ENCODE measurements at regions not wholly inside any gene's neighbourhood (a gene's known extent, or its start where the extent isn't known, plus 50 kb on each side); places are given as distances from the start of the nearest gene placed in this dataset.
A peak's percentile ranks its signal among the peaks of the same experiment; 100 is the strongest.
"Not testable (repeated sequence)": the region's sequence is repeated elsewhere in the genome, so short reads cannot be mapped to it uniquely, and the experiment has no call there.

- TF ChIP-seq ZFP30 (CRISPR knock-in tag; IDR thresholded peaks at IDR 0.05) = no peak
- no peak for TF ChIP-seq ZNF70 (CRISPR knock-in tag; IDR thresholded peaks at IDR 0.05)
- TF ChIP-seq ARNTL (CRISPR knock-in tag; IDR thresholded peaks at IDR 0.05; ENCODE audit: borderline replicate concordance, low read depth) = no peak
- TF ChIP-seq TOX (CRISPR knock-in tag; IDR thresholded peaks at IDR 0.05; ENCODE audit: borderline replicate concordance) = no peak
- no peak for TF ChIP-seq CREB5 (CRISPR knock-in tag; IDR thresholded peaks at IDR 0.05; ENCODE audit: low read depth)
- TF ChIP-seq ZC3H10 (CRISPR knock-in tag; IDR thresholded peaks at IDR 0.05) = no peak
- TF ChIP-seq ZFP3 (CRISPR knock-in tag; IDR thresholded peaks at IDR 0.05) = no peak
- no peak for TF ChIP-seq TCF4 (CRISPR knock-in tag; IDR thresholded peaks at IDR 0.05; ENCODE audit: borderline replicate concordance)
- TF ChIP-seq, protein P1, sequence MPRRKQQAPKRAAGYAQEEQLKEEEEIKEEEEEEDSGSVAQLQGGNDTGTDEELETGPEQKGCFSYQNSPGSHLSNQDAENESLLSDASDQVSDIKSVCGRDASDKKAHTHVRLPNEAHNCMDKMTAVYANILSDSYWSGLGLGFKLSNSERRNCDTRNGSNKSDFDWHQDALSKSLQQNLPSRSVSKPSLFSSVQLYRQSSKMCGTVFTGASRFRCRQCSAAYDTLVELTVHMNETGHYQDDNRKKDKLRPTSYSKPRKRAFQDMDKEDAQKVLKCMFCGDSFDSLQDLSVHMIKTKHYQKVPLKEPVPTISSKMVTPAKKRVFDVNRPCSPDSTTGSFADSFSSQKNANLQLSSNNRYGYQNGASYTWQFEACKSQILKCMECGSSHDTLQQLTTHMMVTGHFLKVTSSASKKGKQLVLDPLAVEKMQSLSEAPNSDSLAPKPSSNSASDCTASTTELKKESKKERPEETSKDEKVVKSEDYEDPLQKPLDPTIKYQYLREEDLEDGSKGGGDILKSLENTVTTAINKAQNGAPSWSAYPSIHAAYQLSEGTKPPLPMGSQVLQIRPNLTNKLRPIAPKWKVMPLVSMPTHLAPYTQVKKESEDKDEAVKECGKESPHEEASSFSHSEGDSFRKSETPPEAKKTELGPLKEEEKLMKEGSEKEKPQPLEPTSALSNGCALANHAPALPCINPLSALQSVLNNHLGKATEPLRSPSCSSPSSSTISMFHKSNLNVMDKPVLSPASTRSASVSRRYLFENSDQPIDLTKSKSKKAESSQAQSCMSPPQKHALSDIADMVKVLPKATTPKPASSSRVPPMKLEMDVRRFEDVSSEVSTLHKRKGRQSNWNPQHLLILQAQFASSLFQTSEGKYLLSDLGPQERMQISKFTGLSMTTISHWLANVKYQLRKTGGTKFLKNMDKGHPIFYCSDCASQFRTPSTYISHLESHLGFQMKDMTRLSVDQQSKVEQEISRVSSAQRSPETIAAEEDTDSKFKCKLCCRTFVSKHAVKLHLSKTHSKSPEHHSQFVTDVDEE (CRISPR knock-in tag; IDR thresholded peaks at IDR 0.05) = no peak
- no peak for TF ChIP-seq ZNF565 (CRISPR knock-in tag; conservative IDR thresholded peaks at IDR 0.05; ENCODE audit: low read depth)
- no peak for TF ChIP-seq GLIS3 (CRISPR knock-in tag; IDR thresholded peaks at IDR 0.05)
- no peak for TF ChIP-seq PPARA (CRISPR knock-in tag; IDR thresholded peaks at IDR 0.05; ENCODE audit: borderline replicate concordance)
- TF ChIP-seq, protein P2, sequence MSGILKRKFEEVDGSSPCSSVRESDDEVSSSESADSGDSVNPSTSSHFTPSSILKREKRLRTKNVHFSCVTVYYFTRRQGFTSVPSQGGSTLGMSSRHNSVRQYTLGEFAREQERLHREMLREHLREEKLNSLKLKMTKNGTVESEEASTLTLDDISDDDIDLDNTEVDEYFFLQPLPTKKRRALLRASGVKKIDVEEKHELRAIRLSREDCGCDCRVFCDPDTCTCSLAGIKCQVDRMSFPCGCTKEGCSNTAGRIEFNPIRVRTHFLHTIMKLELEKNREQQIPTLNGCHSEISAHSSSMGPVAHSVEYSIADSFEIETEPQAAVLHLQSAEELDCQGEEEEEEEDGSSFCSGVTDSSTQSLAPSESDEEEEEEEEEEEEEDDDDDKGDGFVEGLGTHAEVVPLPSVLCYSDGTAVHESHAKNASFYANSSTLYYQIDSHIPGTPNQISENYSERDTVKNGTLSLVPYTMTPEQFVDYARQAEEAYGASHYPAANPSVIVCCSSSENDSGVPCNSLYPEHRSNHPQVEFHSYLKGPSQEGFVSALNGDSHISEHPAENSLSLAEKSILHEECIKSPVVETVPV (CRISPR knock-in tag; IDR thresholded peaks at IDR 0.05) = no peak
- TF ChIP-seq SNAI2 (CRISPR knock-in tag; IDR thresholded peaks at IDR 0.05) = no peak
- TF ChIP-seq, protein P3, sequence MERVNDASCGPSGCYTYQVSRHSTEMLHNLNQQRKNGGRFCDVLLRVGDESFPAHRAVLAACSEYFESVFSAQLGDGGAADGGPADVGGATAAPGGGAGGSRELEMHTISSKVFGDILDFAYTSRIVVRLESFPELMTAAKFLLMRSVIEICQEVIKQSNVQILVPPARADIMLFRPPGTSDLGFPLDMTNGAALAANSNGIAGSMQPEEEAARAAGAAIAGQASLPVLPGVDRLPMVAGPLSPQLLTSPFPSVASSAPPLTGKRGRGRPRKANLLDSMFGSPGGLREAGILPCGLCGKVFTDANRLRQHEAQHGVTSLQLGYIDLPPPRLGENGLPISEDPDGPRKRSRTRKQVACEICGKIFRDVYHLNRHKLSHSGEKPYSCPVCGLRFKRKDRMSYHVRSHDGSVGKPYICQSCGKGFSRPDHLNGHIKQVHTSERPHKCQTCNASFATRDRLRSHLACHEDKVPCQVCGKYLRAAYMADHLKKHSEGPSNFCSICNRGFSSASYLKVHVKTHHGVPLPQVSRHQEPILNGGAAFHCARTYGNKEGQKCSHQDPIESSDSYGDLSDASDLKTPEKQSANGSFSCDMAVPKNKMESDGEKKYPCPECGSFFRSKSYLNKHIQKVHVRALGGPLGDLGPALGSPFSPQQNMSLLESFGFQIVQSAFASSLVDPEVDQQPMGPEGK (CRISPR knock-in tag; IDR thresholded peaks at IDR 0.05; ENCODE audit: borderline replicate concordance) = no peak
- no peak for TF ChIP-seq CSDC2 (CRISPR knock-in tag; IDR thresholded peaks at IDR 0.05)
- peak; percentile 13 for ATAC-seq
Observed at GRCh38 chr2:111535404-111535803, 348.6 kb downstream of the ANAPC1 start.

GRCh38 chr2:111537078-111537655, 346.8 kb downstream of the ANAPC1 start:
- TF ChIP-seq RARB (CRISPR knock-in tag; IDR thresholded peaks at IDR 0.05) (no peak), ZNF70 (CRISPR knock-in tag; IDR thresholded peaks at IDR 0.05) (no peak), POU6F1 (CRISPR knock-in tag; IDR thresholded peaks at IDR 0.05; ENCODE audit: borderline replicate concordance, low read depth) (no peak), SNAI2 (CRISPR knock-in tag; IDR thresholded peaks at IDR 0.05) (no peak), ESRRG (CRISPR knock-in tag; IDR thresholded peaks at IDR 0.05) (no peak), PPARA (CRISPR knock-in tag; IDR thresholded peaks at IDR 0.05; ENCODE audit: borderline replicate concordance) (no peak), ZFP30 (CRISPR knock-in tag; IDR thresholded peaks at IDR 0.05) (no peak), ISL1 (CRISPR knock-in tag; IDR thresholded peaks at IDR 0.05) (no peak)
- TF ChIP-seq, protein P2 (CRISPR knock-in tag; IDR thresholded peaks at IDR 0.05) = no peak
- ATAC-seq = no peak

DNA sequence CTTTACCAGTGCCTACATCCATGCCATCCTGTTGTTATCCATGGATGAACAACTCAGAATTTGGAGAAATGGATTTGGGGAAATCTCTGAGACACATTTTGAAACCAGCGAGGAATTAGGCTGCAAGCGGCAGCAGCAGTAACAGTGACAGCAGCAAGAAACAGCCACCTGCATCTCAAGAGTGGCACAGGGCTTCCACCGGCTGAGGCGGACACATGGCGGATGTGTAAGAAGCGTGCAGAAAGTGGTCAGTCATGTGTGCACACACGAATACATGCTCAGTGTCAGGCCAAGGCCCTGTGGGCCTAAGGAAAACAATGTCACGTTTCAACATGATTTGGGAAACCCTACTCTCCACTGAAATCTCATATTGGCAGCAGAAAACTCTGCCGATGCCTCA, 344.0 kb downstream of the ANAPC1 start:
- ATAC-seq = not testable (repeated sequence)

GRCh38 chr2:111542120-111542774, 341.7 kb downstream of the ANAPC1 start:
- peak; percentile 47 for ATAC-seq

DNA sequence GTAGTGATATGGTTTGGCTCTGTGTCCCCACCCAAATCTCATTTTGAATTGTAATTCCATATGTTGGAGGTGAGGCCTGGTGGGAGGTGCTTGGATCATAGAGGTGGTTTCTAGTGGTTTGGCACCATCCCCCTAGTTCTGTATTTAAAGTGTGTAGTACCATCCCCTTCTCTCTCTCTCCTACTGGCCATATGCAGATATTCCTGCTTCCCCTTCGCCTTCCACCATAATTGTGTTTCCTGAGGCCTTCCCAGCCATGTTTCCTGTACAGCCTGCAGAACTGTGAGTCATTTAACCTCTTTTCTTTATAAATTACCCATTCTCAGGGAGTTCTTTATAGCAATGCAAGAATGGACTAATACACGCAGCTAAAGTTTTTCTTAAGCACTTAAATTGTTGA, 340.0 kb downstream of the ANAPC1 start:
- not testable (repeated sequence) for ATAC-seq

GRCh38 chr2:111545723-111546431, 338.1 kb downstream of the ANAPC1 start:
- ATAC-seq = not testable (repeated sequence)

- ATAC-seq = not testable (repeated sequence)
Observed at GRCh38 chr2:111546578-111546977, 337.4 kb downstream of the ANAPC1 start.

Data from SK-N-SH treated with all-trans-retinoic acid at 6 μM for 48 hours (cell line).